GM12878 (cell line): ENCODE measurements at regions not wholly inside any gene's neighbourhood (a gene's known extent, or its start where the extent isn't known, plus 50 kb on each side); places are given as distances from the start of the nearest gene placed in this dataset.

Source experiments
- ATAC-seq: fragments of 200-7000 bp; cut with Tn5 transposase; 3 replicates; pipeline ENCODE4 v1.9.1; 2020; ENCODE audit warnings: mild to moderate bottlenecking, moderate library complexity
- BruUV-seq: library from RNA; stranded (reverse); fragments of 400-500 nt; replicated peaks from 2 replicates; lab custom pipeline; 2021; lab: Mats Ljungman, UMichigan
- CTCF ChIA-PET: fragments of 300-600 bp; sonication (Branson Sonifier 250); formaldehyde crosslinking; extraction: SDS; loops from one replicate; lab custom pipeline; 2021; ENCODE audit warnings: inconsistent platforms; lab: Yijun Ruan, JAX
- POLR2A ChIA-PET: fragments of 350-600 bp; formaldehyde crosslinking; extraction: SDS; loops from one replicate; lab custom pipeline; 2021; ENCODE audit warnings: inconsistent platforms; lab: Charles Lee
- RAD21 ChIA-PET: fragments of 300-600 bp; sonication (Branson Sonifier 250); formaldehyde crosslinking; loops from one replicate; lab custom pipeline; 2023; ENCODE audit warnings: antibody characterized with exemption; ENCODE audit not compliant: unreplicated experiment; lab: Charles Lee
- SMC1A ChIA-PET: fragments of 300-600 bp; sonication (Branson Sonifier 250); formaldehyde crosslinking; loops from one replicate; lab custom pipeline; 2023; ENCODE audit not compliant: unreplicated experiment, uncharacterized antibody; lab: Charles Lee
- DNase-seq: peaks from one replicate; pipeline ENCODE4 v3.0.0-alpha.2; 2011; ENCODE audit warnings: low read depth, low spot score
- FAIRE-seq: peaks from 3 replicates; lab custom pipeline; 2011; peaks lifted over from hg19 to GRCh38; lab: Jason Lieb, UNC
- H2AFZ ChIP-seq: 2 replicates; pipeline ENCODE4 v1.6.0; 2011; ENCODE audit warnings: low read depth, low read length, control low read depth; ENCODE audit not compliant: control insufficient read depth
- H3K27ac ChIP-seq: 2 replicates; pipeline ENCODE4 v1.5.1; 2011; ENCODE audit warnings: control low read depth; ENCODE audit not compliant: control insufficient read depth, insufficient read depth
- H3K27me3 ChIP-seq, 2 experiments: replicated peaks in 1 of 2; 2 replicates each; pipeline versions ENCODE4 v1.6.0 to v1.6.1; 2011; ENCODE audit warnings: low read length in 1 of 2; ENCODE audit not compliant: control insufficient read depth in 2 of 2, insufficient read depth in 2 of 2
- H3K36me3 ChIP-seq, 2 experiments: 2 replicates each; pipeline ENCODE4 v1.5.1; 2011; ENCODE audit warnings: low read length in 1 of 2; ENCODE audit not compliant: control insufficient read depth in 2 of 2, insufficient read depth in 2 of 2
- H3K4me1 ChIP-seq: 2 replicates; pipeline ENCODE4 v1.6.1; 2011; ENCODE audit warnings: mild to moderate bottlenecking, low read length, moderate library complexity, mixed read lengths; ENCODE audit not compliant: control insufficient read depth, insufficient read depth
- H3K4me2 ChIP-seq: 2 replicates; pipeline ENCODE4 v1.6.0; 2011; ENCODE audit warnings: control low read depth; ENCODE audit not compliant: control insufficient read depth, insufficient read depth
- H3K4me3 ChIP-seq: fragments of 200-600 bp; sonication (generic); 2 replicates; pipeline ENCODE4 v1.5.1; 2016
- H3K79me2 ChIP-seq: 2 replicates; pipeline ENCODE4 v1.6.0; 2011; ENCODE audit warnings: low read length; ENCODE audit not compliant: control insufficient read depth, insufficient read depth
- H3K9ac ChIP-seq: 2 replicates; pipeline ENCODE4 v1.8.0; 2011; ENCODE audit warnings: low read length, control low read depth, mixed read lengths; ENCODE audit not compliant: control insufficient read depth, insufficient read depth
- H3K9me3 ChIP-seq: replicated peaks from 3 replicates; pipeline ENCODE4 v1.5.1; 2011; ENCODE audit warnings: mild to moderate bottlenecking, low read length; ENCODE audit not compliant: control insufficient read depth, insufficient read depth
- H4K20me1 ChIP-seq: 2 replicates; pipeline ENCODE4 v1.6.0; 2011; ENCODE audit not compliant: control insufficient read depth, insufficient read depth
- CBX3 ChIP-seq: fragments of 200-600 bp; sonication (generic); IDR thresholded peaks from 2 replicates; pipeline ENCODE4 v1.6.1; 2016; ENCODE audit warnings: low read depth, borderline replicate concordance
- CHD4 ChIP-seq: fragments of 200-600 bp; sonication (generic); IDR thresholded peaks from 2 replicates; pipeline ENCODE4 v1.6.1; 2016; ENCODE audit warnings: mild to moderate bottlenecking
- EED ChIP-seq: sonication (generic); IDR thresholded peaks from 2 replicates; pipeline ENCODE4 v1.6.1; 2016; ENCODE audit warnings: antibody characterized with exemption, low read depth
- EP300 ChIP-seq, 2 experiments: fragments of 150-350 bp in 1 of 2; IDR thresholded peaks; 2 replicates each; pipeline ENCODE4 v1.6.1; 2011 to 2012; ENCODE audit warnings: low read depth in 2 of 2, low read length in 2 of 2, borderline replicate concordance in 1 of 2, improper control_type of control experiment in 1 of 2, inconsistent platforms in 1 of 2; ENCODE audit not compliant: control insufficient read depth in 1 of 2
- KLF5 ChIP-seq: fragments of 450-650 bp; IDR thresholded peaks from 2 replicates; pipeline ENCODE4 v1.6.1; 2014; ENCODE audit warnings: mild to moderate bottlenecking; ENCODE audit not compliant: partially characterized antibody
- MXI1 ChIP-seq: fragments of 150-350 bp; IDR thresholded peaks from 2 replicates; pipeline ENCODE4 v1.6.1; 2011; ENCODE audit warnings: low read depth, mild to moderate bottlenecking, inconsistent platforms, low read length, improper control_type of control experiment
- SIN3A ChIP-seq: IDR thresholded peaks from 2 replicates; pipeline ENCODE4 v1.6.1; 2012; ENCODE audit warnings: low read depth, low read length, improper control_type of control experiment
- SIX5 ChIP-seq: IDR thresholded peaks from 2 replicates; pipeline ENCODE4 v1.6.1; 2011; ENCODE audit warnings: mild to moderate bottlenecking, low read depth, low read length, moderate library complexity; ENCODE audit not compliant: severe bottlenecking
- SMAD5 ChIP-seq: IDR thresholded peaks from 2 replicates; pipeline ENCODE4 v1.6.1; 2016; ENCODE audit warnings: antibody characterized with exemption, low read depth
- SPI1 ChIP-seq: IDR thresholded peaks from 2 replicates; pipeline ENCODE4 v1.6.1; 2011; ENCODE audit warnings: low read depth, mild to moderate bottlenecking, low read length, moderate library complexity, borderline replicate concordance; ENCODE audit not compliant: insufficient read depth
- SRF ChIP-seq, 2 experiments: IDR thresholded peaks; 2 replicates each; pipeline ENCODE4 v1.6.1; 2011; ENCODE audit warnings: low read depth in 2 of 2, low read length in 2 of 2, mild to moderate bottlenecking in 1 of 2, moderate library complexity in 1 of 2
- STAT1 ChIP-seq: fragments of 450-650 bp; conservative IDR thresholded peaks from 2 replicates; pipeline ENCODE4 v1.6.1; 2014; ENCODE audit warnings: antibody characterized with exemption, mild to moderate bottlenecking
- TAF1 ChIP-seq: IDR thresholded peaks from 2 replicates; pipeline ENCODE4 v1.6.1; 2011; ENCODE audit warnings: mild to moderate bottlenecking, low read depth, low read length, borderline replicate concordance
- TARDBP ChIP-seq: IDR thresholded peaks from 2 replicates; pipeline ENCODE4 v1.6.1; 2016; ENCODE audit warnings: borderline replicate concordance
- ZNF207 ChIP-seq: fragments of 450-650 bp; IDR thresholded peaks from 2 replicates; pipeline ENCODE4 v1.6.1; 2014; ENCODE audit warnings: antibody characterized with exemption, mild to moderate bottlenecking, borderline replicate concordance
- WGBS: methylation state at CpG from one replicate; pipeline ENCODE4 v1.1.6; 2016; ENCODE audit warnings: low lambda C conversion rate; ENCODE audit not compliant: insufficient replicate concordance, insufficient coverage; ENCODE audit errors: missing lambda C conversion rate; 5-methylcytosine and 5-hydroxymethylcytosine counted together
- in situ Hi-C: fragments of 300-500 bp; cut with MboI; formaldehyde crosslinking; loops from 9 replicates; pipeline ENCODE4 v1.14.3; 2018; ENCODE audit warnings: mixed read lengths
- intact Hi-C: fragments of 100-400 bp; cut with micrococcal nuclease; formaldehyde crosslinking; loops from one replicate; pipeline ENCODE4 v1.14.2; 2022; ENCODE audit not compliant: unreplicated experiment
- TF ChIP-seq, protein P1 (sequence below), 3 experiments: IDR thresholded peaks in 2 of 3; conservative IDR thresholded peaks in 1 of 3; 2 replicates each; pipeline ENCODE4 v1.5.1; 2011; ENCODE audit warnings: low read depth in 3 of 3, low read length in 3 of 3, mild to moderate bottlenecking in 3 of 3, control low read depth in 2 of 3, moderate library complexity in 2 of 3, inconsistent platforms in 1 of 3, mixed read lengths in 1 of 3; ENCODE audit not compliant: control insufficient read depth in 2 of 3, insufficient read depth in 1 of 3; ENCODE audit errors: extremely low read depth in 1 of 3

DNA sequence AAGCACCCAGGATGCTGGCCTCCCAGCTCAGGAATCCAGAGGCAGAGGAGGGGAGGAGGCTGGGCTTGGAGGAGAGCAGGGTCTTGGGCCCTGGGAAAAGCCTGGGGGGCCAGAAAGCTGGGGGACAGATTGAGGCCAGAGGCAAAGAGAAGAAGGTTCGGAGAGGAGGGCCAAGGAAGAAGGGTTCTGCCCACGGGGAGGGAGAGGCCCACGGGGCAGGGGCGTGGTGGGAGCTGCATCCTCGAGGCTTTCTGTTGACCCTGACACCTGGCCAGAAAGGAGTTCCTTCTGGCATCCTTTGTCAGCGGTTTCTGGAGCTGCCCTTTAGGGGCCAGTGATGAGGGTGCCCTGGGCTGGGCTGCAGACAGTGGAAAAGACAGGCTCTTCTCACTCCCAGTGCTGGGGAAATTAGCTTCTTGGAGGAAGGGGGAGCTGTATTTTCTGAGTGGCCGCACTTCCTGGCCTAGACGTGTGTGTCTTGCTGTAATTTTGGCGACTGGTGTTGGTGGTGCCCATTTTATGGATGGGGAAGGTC is 308.7 kb downstream of the SEC14L1 start:
- no peaks in the 10 kb centered on the region for H3K27me3 ChIP-seq
- BruUV-seq: no TSS peak
- intact Hi-C loops (loop anchor here (10.0 kb wide), 1 partner anchor 705 kb away; no protein-coding TSS in a partner anchor), in situ Hi-C loops (loop anchor here (25.0 kb wide), 1 partner anchor 112 kb away; no protein-coding TSS in a partner anchor)
- SMC1A ChIA-PET: interaction anchor here (0.6 to 2.2 kb wide), 5 partner anchors 9 to 23 kb away, joined by 3 to 12 read pairs (median 3); no protein-coding TSS in a partner anchor
- peak overlapping the region; percentile 99 for H3K27ac ChIP-seq
- ATAC-seq (no peak), DNase-seq (no peak), FAIRE-seq (no peak)
- 29% methylated on average over 9 of the region's 9 CpGs for WGBS
- no peak overlapping the region for H2AFZ ChIP-seq
- no peaks in the 10 kb centered on the region for H3K9me3 ChIP-seq
- POLR2A ChIA-PET: interaction anchor here (1.1 to 6.4 kb wide), 8 partner anchors 7 to 127 kb away, joined by 3 to 78 read pairs (median 5); no protein-coding TSS in a partner anchor
- peak overlapping the region; percentile 98 for H3K4me2 ChIP-seq
- peaks cover 84% of the 10 kb centered on the region for H3K79me2 ChIP-seq
- peak overlapping the region; percentile 94 for H3K4me3 ChIP-seq
- RAD21 ChIA-PET: interaction anchor here (3.2 to 6.8 kb wide), 4 partner anchors 8 to 24 kb away, joined by 20 to 102 read pairs (median 44); no protein-coding TSS in a partner anchor
- 0 out of 2 replicates have a peak, but pooled peaks have one; percentile 22 for TF ChIP-seq MXI1
- no peak for TF ChIP-seq TAF1
- TF ChIP-seq CBX3: no peak
- TF ChIP-seq SMAD5: no peak
- TF ChIP-seq STAT1: no peak
- no peak for TF ChIP-seq KLF5
- TF ChIP-seq ZNF207: no peak
- 0 out of 2 replicates have a peak, but pooled peaks have one; percentile 12 for TF ChIP-seq EED
- TF ChIP-seq SRF (IDR thresholded peaks at IDR 0.05; ENCODE audit: low read depth in 2 of 2, low read length in 2 of 2): no peak
- no peak for TF ChIP-seq EP300 (IDR thresholded peaks at IDR 0.05; ENCODE audit: borderline replicate concordance in 1 of 2, control insufficient read depth in 1 of 2, low read depth in 2 of 2, low read length in 2 of 2)
- TF ChIP-seq SIX5: no peak
- no peak for TF ChIP-seq CHD4
- TF ChIP-seq, protein P1, sequence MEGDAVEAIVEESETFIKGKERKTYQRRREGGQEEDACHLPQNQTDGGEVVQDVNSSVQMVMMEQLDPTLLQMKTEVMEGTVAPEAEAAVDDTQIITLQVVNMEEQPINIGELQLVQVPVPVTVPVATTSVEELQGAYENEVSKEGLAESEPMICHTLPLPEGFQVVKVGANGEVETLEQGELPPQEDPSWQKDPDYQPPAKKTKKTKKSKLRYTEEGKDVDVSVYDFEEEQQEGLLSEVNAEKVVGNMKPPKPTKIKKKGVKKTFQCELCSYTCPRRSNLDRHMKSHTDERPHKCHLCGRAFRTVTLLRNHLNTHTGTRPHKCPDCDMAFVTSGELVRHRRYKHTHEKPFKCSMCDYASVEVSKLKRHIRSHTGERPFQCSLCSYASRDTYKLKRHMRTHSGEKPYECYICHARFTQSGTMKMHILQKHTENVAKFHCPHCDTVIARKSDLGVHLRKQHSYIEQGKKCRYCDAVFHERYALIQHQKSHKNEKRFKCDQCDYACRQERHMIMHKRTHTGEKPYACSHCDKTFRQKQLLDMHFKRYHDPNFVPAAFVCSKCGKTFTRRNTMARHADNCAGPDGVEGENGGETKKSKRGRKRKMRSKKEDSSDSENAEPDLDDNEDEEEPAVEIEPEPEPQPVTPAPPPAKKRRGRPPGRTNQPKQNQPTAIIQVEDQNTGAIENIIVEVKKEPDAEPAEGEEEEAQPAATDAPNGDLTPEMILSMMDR (IDR thresholded peaks at IDR 0.05 in 2 of 3, conservative IDR thresholded peaks at IDR 0.05 in 1 of 3; ENCODE audit: control insufficient read depth in 2 of 3, extremely low read depth in 1 of 3, insufficient read depth in 1 of 3, low read depth in 3 of 3, low read length in 3 of 3): no peak
- TF ChIP-seq SPI1: 0 out of 2 replicates have a peak, but pooled peaks have one; percentile 4
- no peak for TF ChIP-seq TARDBP
- TF ChIP-seq SIN3A: no peak
- CTCF ChIA-PET: interaction anchor here (0.8 to 6.4 kb wide), 4 partner anchors 9 to 23 kb away, joined by 3 to 53 read pairs (median 4); no protein-coding TSS in a partner anchor
- H3K36me3 ChIP-seq: peaks cover 1 to 5% of the 10 kb centered on the region in 2 experiments; a peak in 3 of 4 replicates
- H3K4me1 ChIP-seq: peaks cover 61% of the 10 kb centered on the region
- H4K20me1 ChIP-seq: no peaks in the 10 kb centered on the region
- peak overlapping the region; percentile 86 for H3K9ac ChIP-seq
